Inferior parietal cortex (tissue), 1 donor: ENCODE measurements at regions not wholly inside any gene's neighbourhood (a gene's known extent, or its start where the extent isn't known, plus 50 kb on each side); places are given as distances from the start of the nearest gene placed in this dataset.

Experiments used
- DNase-seq: peaks from one replicate; pipeline ENCODE4 v3.0.0-alpha.2; 2016; ENCODE audit errors: extremely low spot score

GRCh38 chr2:226529556-226529955, 270.1 kb downstream of the IRS1 start:
- DNase-seq, result no peak

DNA sequence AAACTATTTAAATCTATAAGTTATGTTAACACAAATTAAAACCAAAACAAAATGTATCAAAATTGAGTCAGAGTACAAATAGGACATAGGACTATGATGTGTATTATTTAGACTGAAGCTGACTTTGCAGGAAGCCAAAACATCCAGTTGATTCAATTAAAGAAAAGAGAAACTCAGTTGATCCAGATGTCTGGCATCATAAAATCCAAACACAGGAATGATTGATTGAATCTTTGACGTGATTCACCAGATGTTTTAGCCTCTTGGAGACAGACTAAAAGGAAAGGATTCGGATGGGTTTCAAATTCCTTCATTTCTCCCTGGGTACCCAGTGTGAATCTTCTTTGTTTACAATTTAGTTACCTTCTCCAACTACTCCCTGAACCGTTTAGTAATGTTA, 272.9 kb downstream of the IRS1 start:
- DNase-seq, result no peak

DNA sequence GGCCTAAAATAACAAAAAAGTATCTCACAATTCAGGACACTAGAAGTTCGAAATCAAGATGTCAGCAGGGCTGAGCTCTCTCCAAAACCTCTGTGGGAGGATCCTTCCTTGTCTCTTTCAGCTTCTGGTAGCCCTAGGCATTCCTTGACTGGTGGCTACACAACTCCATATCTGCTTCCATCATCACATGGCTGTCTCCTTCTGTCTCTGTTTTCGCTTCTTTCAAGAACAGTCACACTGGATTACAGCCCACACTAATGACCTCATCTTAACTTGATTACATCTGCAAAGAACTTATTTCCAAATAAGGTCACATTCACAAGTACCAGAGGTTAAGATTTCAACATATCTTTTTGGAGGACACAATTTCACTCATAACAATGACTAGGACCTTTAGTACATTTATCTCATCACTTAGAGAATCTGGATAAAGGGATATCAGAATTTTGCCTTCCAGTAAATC, 275.2 kb downstream of the IRS1 start:
- DNase-seq, result no peak

DNA sequence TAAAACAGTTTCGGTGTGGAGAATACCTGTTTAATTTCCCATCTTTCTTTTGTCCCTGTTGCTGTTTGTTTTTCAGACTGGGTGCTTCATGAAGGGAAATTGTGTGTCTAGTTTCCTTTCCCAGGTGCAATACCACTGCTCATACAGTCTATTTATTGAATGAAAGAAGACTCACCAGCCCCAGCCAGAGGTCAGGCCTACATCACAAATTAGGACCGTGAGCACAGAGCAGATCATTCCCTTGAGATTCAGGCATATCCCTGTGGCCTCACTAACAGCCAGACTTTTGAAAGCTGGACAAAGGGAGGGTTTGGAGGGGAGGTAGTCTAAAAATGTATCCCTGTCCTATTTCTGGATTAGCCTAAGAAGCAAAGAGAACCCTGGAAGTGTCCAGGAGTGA, 278.9 kb downstream of the IRS1 start:
- no peak for DNase-seq

DNA sequence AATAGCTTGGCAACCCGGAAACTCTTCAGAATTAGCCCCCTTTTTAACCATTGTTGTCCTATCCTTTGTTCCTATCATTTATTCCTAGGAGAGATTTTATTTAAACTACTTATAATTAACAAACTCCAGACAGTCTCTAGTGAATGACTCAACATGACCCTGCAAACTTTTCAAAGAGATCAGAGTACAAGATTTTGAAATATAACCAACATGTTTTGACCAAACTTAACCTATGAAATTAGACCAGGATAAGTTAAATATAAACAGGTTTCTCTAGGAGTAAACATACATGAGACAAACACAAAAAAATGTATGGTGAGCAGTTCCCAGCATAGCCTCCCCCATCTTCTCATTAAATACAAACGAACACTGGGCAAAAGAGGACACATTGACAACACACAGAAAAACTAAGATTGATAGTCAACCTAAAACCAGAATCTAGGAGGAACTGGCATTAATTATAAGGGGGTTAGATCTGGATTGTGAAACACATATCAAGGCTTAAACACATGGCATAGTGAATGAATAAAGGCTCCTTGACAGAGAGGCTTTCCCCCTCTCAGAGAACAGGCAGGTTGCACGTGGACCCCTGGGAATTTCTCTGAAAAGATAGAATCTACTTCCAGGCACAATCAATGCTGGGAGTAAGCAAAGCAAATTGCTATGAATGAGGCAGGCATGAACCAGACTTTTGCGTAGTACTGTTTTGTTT, 284.1 kb downstream of the IRS1 start:
- no peak for DNase-seq

DNA sequence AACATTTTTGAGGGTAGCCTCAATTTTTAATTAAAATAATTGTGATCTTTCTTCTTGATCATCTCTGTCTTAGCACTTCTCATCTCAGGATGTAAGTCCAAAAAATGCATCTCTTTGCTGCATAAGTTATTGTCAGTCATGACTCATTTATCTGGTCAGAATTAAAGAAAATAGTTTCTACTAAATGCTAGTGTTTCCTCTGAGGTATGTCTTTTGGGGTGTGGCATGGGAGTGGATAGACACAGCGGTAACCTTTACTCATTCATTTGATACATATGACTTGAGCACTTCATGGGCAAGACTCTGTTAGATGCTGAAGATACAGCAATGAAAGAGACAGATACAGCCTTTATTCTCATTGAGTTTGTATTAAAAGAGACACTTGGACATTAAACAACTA, 284.7 kb downstream of the IRS1 start:
- DNase-seq, result no peak

DNA sequence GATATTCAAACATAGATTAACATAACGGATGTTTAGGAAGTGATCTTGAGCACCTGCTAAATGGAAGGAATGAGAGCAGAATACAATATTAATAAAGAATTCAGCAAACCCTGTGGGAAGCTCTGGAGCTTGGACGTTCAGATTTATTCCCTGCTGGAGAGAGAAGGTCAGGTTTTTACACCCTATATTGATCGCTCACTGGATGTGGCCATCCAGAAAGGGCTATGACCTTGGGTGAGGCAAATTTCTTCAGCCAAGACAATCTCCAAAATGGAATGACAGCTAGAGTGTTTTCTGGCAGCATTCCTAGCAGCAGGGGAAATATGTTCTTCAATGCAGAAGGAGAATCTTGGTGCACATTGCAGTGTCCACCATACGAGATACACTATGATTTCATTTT, 288.3 kb downstream of the IRS1 start:
- no peak for DNase-seq

- no peak for DNase-seq
These were observed 290.9 kb downstream of the IRS1 start for GRCh38 chr2:226508683-226509082.

GRCh38 chr2:226508005-226508404, 291.6 kb downstream of the IRS1 start:
- DNase-seq, result no peak

DNA sequence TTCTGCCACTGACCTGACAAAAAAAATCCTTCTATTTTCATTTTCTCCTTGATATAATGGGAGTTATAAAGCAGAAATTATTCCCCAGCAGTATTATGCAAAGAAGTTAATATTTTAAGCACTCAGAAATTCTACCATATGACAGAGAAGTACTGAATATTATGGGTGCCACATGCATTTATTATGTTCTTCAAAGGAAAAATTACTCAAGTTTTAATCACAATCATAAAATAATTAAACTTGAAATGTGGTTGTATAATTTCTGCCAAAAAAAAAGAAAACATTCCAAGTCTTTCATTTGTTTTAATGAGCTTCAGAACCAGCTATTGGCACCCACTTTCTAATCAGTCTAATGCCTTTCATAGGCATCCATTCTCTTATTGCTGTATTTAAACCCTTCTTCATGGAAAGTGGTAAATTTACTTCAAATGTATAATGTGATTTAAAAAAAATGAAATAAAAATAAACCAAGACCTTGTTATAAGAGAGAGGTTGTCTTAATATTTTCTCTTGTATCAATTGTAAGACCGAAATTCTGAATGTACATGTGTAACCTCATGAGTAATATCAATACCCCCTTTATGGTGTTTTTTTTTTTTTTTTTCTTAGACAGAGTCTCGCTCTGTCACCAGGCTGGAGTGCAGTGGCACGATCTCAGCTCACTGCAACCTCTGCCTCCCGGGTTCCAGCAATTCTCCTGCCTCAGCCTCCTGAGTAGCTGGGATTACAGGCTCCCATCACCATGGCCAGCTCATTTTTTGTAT, 302.3 kb downstream of the IRS1 start:
- DNase-seq, result no peak

GRCh38 chr2:226496273-226496550, 303.4 kb downstream of the IRS1 start:
- no peak for DNase-seq

GRCh38 chr2:226495466-226496272, 304.0 kb downstream of the IRS1 start:
- no peak for DNase-seq

DNA sequence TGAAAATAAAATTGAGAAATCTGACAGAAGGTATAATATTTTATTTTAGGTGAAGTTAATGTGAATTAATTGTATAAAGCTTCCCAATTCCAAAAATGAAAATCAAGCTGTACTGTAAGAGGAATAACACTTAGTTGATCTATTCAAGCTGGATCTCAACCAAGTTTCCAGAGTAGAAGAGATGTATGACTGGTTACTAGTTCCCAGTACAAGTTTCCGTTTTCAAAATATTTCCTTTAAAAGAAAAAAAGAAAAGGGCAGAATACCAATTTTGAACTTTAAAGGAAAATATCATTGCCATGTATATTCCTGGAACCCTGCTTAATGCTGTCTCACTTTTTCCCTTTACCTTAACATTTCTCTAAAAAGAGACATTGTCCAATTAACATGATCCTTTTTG, 308.5 kb downstream of the IRS1 start:
- DNase-seq, result no peak

DNA sequence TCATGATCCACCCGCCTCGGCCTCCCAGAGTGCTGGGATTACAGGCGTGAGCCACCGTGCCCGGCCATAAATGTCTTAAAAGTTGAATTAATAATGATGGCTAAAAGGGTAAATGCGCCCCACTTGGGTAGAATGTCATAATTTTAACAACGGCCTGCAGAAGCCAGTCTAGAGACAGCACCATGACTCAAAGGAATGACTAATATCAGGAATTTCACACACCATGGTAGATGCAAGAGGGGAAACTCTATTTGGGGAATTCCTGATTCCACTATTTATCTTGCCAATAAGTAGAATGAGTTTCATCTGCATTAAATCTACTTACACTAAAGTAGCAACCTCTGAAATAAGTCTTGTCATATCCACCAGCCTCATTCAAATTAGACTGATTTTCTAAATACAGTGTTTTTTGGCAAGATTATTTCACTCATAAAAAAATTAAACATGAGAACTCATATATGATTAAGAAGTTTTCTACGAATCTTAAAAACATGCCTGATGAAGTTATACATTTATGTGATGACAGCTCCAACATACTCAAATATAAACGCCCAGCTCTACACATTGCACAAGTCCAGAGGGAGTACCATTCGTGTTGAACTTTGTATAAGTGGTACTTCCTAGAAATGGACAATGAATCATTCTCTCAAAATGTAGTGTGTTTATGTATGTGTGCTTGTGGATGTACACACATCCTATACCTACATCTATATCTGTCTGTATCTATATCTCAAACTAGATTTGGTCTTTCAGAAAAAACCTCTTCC, 309.7 kb downstream of the IRS1 start:
- no peak for DNase-seq

- no peak for DNase-seq
These were observed 311.6 kb downstream of the IRS1 start for GRCh38 chr2:226488034-226488433.

- no peak for DNase-seq
These were observed 312.0 kb downstream of the IRS1 start for GRCh38 chr2:226487573-226487972.

DNA sequence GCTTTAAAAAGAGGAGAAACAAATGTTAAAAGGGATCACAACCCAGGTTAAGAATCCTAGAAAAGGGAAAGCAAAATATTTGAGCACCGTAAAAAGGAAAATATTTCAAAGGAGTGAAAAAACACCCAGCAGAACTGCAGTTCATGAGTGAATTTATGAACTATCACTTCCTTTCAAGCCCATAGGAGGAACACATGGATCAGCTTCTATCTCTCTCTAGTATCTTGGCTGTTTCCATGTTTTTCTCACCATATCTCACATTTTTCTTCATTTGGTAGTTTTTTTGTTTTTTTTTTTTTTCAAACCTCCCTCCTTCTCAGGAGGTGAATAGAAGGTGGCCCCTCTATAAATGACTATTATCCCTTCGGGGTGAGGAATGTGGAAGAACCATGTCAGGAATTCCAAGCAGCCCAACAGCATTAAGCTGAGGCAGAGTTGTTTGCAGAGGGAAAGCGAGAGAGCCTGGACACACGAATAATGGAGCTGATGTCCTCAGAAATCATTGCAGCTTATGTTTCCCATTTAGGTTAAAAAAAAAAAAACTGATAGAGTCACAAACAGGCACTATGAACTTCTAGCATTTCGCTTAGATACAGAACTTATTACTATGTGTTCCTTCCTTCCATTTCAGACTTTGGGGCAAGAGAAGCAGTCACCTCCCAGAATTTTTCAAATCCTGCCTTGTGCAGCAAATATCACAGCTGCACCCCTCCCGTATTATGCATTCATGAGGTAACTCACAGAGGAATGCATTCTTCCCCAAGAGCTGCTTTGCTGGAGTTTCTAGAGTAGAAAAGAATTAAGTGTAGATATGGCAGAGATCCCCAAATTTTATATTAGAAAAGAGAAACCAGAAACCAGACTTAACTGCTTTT, 315.6 kb downstream of the IRS1 start:
- DNase-seq, result no peak

GRCh38 chr2:226483143-226483542, 316.5 kb downstream of the IRS1 start:
- no peak for DNase-seq

DNA sequence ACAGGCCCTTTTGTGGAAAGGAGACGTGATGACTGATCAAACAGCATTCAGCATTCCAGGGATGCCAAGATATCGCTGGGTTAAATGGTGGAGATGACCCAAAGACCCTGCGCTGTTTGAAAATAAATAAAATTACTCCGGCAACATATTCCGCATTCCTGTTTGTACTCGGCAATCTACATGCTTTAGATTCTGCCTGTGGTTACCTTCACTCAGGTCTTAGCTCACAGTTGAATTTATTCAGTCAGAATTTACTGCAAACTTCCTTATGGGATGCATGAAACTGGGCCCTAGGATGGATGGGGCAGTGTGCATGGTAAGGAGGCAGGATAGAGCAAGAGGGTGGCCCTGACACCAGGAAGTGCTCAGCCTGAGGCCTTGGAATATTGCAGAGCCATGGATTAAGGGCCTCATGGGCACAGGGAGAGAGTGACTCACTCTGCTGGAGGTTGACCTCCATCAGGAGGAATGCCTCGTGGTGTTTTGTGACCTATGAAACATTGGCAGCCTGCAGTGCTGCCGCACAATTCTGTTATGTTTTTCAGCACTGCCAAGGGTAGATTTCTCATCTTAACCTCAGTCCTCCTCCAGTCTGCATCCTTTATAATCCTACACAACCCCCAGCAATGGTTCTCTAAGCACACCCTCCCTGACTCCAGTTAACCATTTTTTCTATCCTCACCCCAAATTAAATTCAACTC, 321.4 kb downstream of the IRS1 start:
- DNase-seq, result no peak
